ENCODE measurements at regions not wholly inside any gene's neighbourhood (a gene's known extent, or its start where the extent isn't known, plus 50 kb on each side); places are given as distances from the start of the nearest gene placed in this dataset.
A peak's percentile ranks its signal among the peaks of the same experiment; 100 is the strongest.

DNA sequence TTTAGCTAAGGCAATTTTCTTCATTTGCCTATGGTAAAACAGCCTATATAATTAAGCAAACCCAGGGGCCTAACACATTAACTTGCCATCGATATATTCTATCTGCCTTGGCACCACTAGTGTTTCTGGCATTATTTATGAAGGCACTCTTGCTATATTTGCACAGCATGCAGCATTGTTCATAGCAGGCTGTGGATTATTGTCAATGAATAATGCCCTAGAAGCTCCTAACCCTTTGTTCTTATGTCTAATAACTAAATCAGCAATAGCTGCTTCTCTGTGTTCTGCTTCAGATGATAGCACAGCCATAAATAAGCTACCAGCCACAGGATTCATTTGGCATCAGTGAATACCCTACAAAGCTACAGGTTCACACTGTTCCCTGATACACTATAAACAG, 254.8 kb upstream of the STXBP5 start:
- no peak for DNase-seq (ENCODE audit: low read depth)
- H3K4me3 ChIP-seq (ENCODE audit: low read depth, low read length) = no peak overlapping the region
- TF ChIP-seq, protein P1, sequence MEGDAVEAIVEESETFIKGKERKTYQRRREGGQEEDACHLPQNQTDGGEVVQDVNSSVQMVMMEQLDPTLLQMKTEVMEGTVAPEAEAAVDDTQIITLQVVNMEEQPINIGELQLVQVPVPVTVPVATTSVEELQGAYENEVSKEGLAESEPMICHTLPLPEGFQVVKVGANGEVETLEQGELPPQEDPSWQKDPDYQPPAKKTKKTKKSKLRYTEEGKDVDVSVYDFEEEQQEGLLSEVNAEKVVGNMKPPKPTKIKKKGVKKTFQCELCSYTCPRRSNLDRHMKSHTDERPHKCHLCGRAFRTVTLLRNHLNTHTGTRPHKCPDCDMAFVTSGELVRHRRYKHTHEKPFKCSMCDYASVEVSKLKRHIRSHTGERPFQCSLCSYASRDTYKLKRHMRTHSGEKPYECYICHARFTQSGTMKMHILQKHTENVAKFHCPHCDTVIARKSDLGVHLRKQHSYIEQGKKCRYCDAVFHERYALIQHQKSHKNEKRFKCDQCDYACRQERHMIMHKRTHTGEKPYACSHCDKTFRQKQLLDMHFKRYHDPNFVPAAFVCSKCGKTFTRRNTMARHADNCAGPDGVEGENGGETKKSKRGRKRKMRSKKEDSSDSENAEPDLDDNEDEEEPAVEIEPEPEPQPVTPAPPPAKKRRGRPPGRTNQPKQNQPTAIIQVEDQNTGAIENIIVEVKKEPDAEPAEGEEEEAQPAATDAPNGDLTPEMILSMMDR (conservative IDR thresholded peaks at IDR 0.05; ENCODE audit: low read depth, low read length) = no peak

DNA sequence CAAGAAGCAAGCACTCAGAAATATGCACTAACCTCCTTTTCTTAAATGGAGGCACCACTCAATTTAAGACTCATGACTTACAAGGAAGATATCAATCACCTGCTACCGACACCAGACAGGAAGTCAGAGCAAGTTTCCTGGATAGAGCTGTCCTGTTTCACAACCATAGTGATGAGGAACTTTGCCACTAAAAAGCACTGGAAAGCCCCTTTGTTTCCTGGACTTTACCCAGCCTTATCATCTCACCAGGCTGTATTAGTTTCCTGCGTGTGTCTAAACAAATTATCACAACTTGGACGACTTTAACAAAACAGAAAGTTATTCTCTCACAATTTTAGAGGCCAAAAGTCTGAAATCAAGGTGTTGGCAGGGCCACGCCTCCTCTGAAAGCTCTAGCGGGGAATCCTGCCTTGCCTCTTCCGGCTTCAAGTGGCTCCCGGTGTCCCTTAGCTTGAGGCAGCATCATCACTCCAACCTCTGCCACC, 253.8 kb upstream of the STXBP5 start:
- TF ChIP-seq, protein P1 (conservative IDR thresholded peaks at IDR 0.05; ENCODE audit: low read depth, low read length) = no peak
- DNase-seq (ENCODE audit: low read depth) = peak; percentile 29
- no peak overlapping the region for H3K4me3 ChIP-seq (ENCODE audit: low read depth, low read length)

DNA sequence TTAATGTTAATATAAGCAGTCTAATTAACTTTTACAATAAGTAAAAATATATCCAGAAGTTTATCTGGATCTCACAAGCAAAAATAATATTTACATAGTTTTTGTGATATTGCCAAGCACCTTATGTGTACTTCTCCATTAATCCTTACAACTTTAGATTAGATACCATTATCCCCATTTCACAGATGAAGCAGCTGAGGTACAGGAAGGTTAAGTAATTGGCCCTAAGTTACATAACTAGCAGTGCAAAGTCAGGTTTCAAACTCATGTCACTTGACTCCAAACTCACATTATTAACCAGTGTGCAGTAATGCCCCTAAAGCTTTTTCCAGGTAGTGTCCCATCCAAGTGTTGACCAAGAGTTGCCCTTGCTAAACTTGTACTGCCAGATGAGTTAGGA, 248.6 kb upstream of the STXBP5 start:
- TF ChIP-seq, protein P1 (conservative IDR thresholded peaks at IDR 0.05; ENCODE audit: low read depth, low read length) = no peak
- DNase-seq (ENCODE audit: low read depth) = no peak
- H3K4me3 ChIP-seq (ENCODE audit: low read depth, low read length) = no peak overlapping the region

DNA sequence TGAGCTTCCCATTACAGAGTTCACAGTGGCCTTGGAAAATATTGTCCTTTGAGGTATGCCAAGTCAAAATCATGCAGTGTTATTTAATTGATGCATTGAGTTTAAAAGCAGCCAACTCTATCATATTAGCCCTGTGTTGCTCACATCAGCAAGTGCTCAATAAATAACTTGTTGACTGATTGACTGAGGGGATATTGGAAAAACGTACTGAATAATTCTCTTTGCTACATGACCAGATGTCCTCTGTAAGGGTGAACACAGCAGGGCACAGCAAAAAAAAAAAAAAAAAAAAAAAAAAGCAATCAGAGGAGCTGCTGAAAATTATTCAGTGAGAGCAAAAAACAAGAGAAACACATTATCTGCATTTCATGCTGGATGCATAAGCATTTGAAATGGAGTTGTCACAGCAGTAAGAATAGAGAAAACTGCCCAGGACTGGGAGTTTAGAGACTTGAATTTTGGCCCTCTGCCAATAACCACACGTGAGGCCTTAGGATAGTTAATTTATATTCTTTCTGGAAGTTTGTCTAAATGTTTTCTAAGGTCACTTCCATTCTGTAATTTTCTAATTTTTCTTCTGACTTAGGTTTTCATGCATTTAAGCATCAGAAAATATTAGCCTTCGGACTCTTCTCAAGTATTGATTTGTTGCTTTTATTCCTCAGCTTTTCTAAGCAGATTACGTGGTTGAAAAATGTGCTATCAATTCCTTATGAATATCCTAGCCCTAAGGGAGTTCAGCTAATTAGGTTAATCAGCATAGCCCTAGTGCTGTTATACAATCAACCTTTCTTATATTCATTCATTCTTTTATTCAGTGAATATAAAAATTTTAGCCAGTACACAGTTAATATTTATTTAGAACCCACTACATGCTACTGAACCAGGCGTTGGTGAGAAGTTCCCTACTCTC, 246.8 kb upstream of the STXBP5 start:
- TF ChIP-seq, protein P1 (conservative IDR thresholded peaks at IDR 0.05; ENCODE audit: low read depth, low read length) = no peak

DNA sequence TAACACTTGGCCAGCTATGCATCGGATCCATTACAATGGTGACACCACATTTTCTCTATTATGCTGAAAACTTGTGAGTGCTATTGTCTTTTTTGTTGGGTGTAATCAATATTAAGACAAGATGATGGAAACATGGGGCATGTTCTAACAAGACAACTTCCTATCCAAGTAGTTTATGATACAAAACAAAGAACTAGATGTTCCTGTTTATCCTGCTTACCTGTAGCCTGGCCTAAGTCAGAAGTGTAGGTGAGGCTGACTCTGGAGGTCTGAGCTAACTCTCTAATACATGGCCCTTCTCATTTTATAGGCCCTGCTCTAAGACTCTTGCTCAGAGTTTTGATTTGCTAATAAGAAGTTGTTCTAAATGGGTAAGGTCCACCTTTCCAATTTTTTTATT, 242.4 kb upstream of the STXBP5 start:
- DNase-seq (ENCODE audit: low read depth) = no peak
- H3K4me3 ChIP-seq (ENCODE audit: low read depth, low read length) = no peak overlapping the region
- TF ChIP-seq, protein P1 (conservative IDR thresholded peaks at IDR 0.05; ENCODE audit: low read depth, low read length) = no peak

More for the DNA sequence above, 246.8 kb upstream of the STXBP5 start:
- peak; percentile 14 for DNase-seq (ENCODE audit: low read depth)
- no peak overlapping the region for H3K4me3 ChIP-seq (ENCODE audit: low read depth, low read length)

DNA sequence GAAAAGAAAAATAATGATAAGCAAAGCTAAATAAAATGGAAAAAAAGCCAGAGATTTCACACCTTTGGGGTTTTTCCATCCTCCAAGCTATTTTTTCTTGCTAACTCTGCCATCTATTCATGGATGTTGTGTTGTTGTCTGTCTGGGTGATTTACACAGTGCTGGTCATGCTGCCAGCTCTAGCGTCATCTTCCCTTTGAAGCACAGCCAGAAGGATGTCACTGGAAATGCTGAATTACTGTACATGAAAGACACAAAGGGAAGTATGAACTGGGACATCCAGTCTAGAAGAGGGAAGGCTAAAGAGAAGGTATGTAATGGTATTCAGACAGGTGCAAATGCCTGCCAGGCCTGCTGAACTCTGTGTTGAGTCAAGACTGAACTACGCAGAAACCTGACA, 241.9 kb upstream of the STXBP5 start:
- DNase-seq (ENCODE audit: low read depth) = no peak
- H3K4me3 ChIP-seq (ENCODE audit: low read depth, low read length) = no peak overlapping the region
- TF ChIP-seq, protein P1 (conservative IDR thresholded peaks at IDR 0.05; ENCODE audit: low read depth, low read length) = no peak

All from choroid plexus epithelial cell (primary cell).